IMR-90 (cell line): ENCODE measurements at regions not wholly inside any gene's neighbourhood (a gene's known extent, or its start where the extent isn't known, plus 50 kb on each side); places are given as distances from the start of the nearest gene placed in this dataset.

Experiments used
- ATAC-seq: fragments of 200-7000 bp; cut with Tn5 transposase; 2 replicates; pipeline ENCODE4 v1.9.1; 2020; ENCODE audit warnings: low read depth, mild to moderate bottlenecking, moderate library complexity
- BruUV-seq: library from RNA; stranded (reverse); fragments of 400-500 nt; replicated peaks from 2 replicates; lab custom pipeline; 2021; lab: Mats Ljungman, UMichigan
- CTCF ChIA-PET: fragments of 300-600 bp; formaldehyde crosslinking; extraction: SDS; loops from one replicate; lab custom pipeline; 2021; ENCODE audit warnings: antibody characterized with exemption; lab: Yijun Ruan, JAX
- POLR2A ChIA-PET: fragments of 300-600 bp; sonication (Branson Sonifier 250); formaldehyde crosslinking; loops from one replicate; lab custom pipeline; 2022; ENCODE audit warnings: antibody characterized with exemption; ENCODE audit not compliant: unreplicated experiment; lab: Charles Lee
- DNase-seq: peaks from one replicate; pipeline ENCODE4 v3.0.0; 2013
- H2AFZ ChIP-seq: replicated peaks from 2 replicates; pipeline ENCODE3; 2013; ENCODE audit warnings: low read length, mild to moderate bottlenecking; ENCODE audit not compliant: poor library complexity
- H2AK5ac ChIP-seq: 2 replicates; pipeline ENCODE4 v1.6.1; 2013; ENCODE audit warnings: low read depth, low read length, inconsistent platforms
- H2AK9ac ChIP-seq: replicated peaks from 2 replicates; pipeline ENCODE3; 2013; ENCODE audit warnings: mild to moderate bottlenecking, low read depth, low read length, moderate library complexity; ENCODE audit not compliant: poor library complexity
- H2BK120ac ChIP-seq: 2 replicates; pipeline ENCODE4 v1.6.1; 2013; ENCODE audit warnings: low read depth, low read length, inconsistent platforms
- H2BK15ac ChIP-seq: 3 replicates; pipeline ENCODE4 v1.6.1; 2013; ENCODE audit warnings: low read depth, low read length, inconsistent platforms
- H2BK20ac ChIP-seq: 2 replicates; pipeline ENCODE4 v1.6.1; 2013; ENCODE audit warnings: low read depth, mild to moderate bottlenecking, inconsistent platforms, low read length, moderate library complexity
- H2BK5ac ChIP-seq: 2 replicates; pipeline ENCODE4 v1.6.1; 2013; ENCODE audit warnings: mild to moderate bottlenecking, low read depth, low read length, inconsistent platforms; ENCODE audit not compliant: poor library complexity, severe bottlenecking
- H3K14ac ChIP-seq: replicated peaks from 2 replicates; pipeline ENCODE4 v1.6.1; 2013; ENCODE audit warnings: low read depth, low read length, inconsistent platforms
- H3K18ac ChIP-seq: 2 replicates; pipeline ENCODE4 v1.6.1; 2013; ENCODE audit warnings: low read depth, low read length, control low read depth
- H3K23ac ChIP-seq: 2 replicates; pipeline ENCODE4 v1.6.1; 2013; ENCODE audit warnings: low read depth, low read length, inconsistent platforms
- H3K27ac ChIP-seq: 2 replicates; pipeline ENCODE4 v1.5.1; 2013; ENCODE audit warnings: mild to moderate bottlenecking, control low read depth, low read length; ENCODE audit not compliant: insufficient read depth
- H3K27me3 ChIP-seq: 2 replicates; pipeline ENCODE4 v1.6.1; 2013; ENCODE audit warnings: low read length; ENCODE audit not compliant: control insufficient read depth, insufficient read depth
- H3K36me3 ChIP-seq: 2 replicates; pipeline ENCODE4 v1.6.1; 2013; ENCODE audit warnings: low read length, mixed read lengths; ENCODE audit not compliant: control insufficient read depth, insufficient read depth
- H3K4ac ChIP-seq: 2 replicates; pipeline ENCODE4 v1.6.1; 2013; ENCODE audit warnings: low read depth, low read length, inconsistent platforms
- H3K4me1 ChIP-seq: 2 replicates; pipeline ENCODE4 v1.6.1; 2013; ENCODE audit warnings: low read length, mixed read lengths; ENCODE audit not compliant: control insufficient read depth, insufficient read depth
- H3K4me2 ChIP-seq: 2 replicates; pipeline ENCODE4 v1.6.1; 2013; ENCODE audit warnings: low read depth, mild to moderate bottlenecking, control low read depth, low read length, moderate library complexity
- H3K4me3 ChIP-seq: 2 replicates; pipeline ENCODE4 v1.5.1; 2013; ENCODE audit warnings: low read depth, mild to moderate bottlenecking, control low read depth, low read length, moderate library complexity; ENCODE audit not compliant: insufficient read depth
- H3K56ac ChIP-seq: 2 replicates; pipeline ENCODE4 v1.6.1; 2013; ENCODE audit warnings: low read length, inconsistent platforms; ENCODE audit not compliant: insufficient read depth; ENCODE audit errors: extremely low read depth
- H3K79me1 ChIP-seq, 2 experiments: 2 replicates each; pipeline ENCODE4 v1.6.1; 2013; ENCODE audit warnings: low read length in 2 of 2, inconsistent platforms in 1 of 2, low read depth in 1 of 2
- H3K9ac ChIP-seq: 2 replicates; pipeline ENCODE4 v1.6.1; 2013; ENCODE audit warnings: low read depth, low read length, control low read depth
- H3K9me1 ChIP-seq: 2 replicates; pipeline ENCODE4 v1.6.1; 2013; ENCODE audit warnings: low read length, inconsistent platforms; ENCODE audit not compliant: insufficient read depth
- H3K9me3 ChIP-seq: 2 replicates; pipeline ENCODE4 v1.6.1; 2013; ENCODE audit warnings: low read length; ENCODE audit not compliant: control insufficient read depth, insufficient read depth
- H4K20me1 ChIP-seq: 2 replicates; pipeline ENCODE4 v1.6.1; 2013; ENCODE audit warnings: low read length, inconsistent platforms; ENCODE audit not compliant: insufficient read depth
- H4K5ac ChIP-seq: 2 replicates; pipeline ENCODE4 v1.6.1; 2013; ENCODE audit warnings: mild to moderate bottlenecking, low read depth, low read length, control low read depth
- H4K8ac ChIP-seq, 2 experiments: 2 replicates each; pipeline ENCODE4 v1.6.1; 2013; ENCODE audit warnings: low read depth in 2 of 2, low read length in 2 of 2, control low read depth in 1 of 2, inconsistent platforms in 1 of 2
- H4K91ac ChIP-seq: 2 replicates; pipeline ENCODE4 v1.6.1; 2013; ENCODE audit warnings: low read depth, low read length, inconsistent platforms; ENCODE audit not compliant: insufficient read depth
- BHLHE40 ChIP-seq: fragments of 150-350 bp; IDR thresholded peaks from 2 replicates; pipeline ENCODE4 v1.6.1; 2016; ENCODE audit warnings: mild to moderate bottlenecking, low read depth, low read length
- CEBPB ChIP-seq: IDR thresholded peaks from 2 replicates; pipeline ENCODE4 v1.6.1; 2012; ENCODE audit warnings: low read depth, low read length, improper control_type of control experiment
- CHD1 ChIP-seq: IDR thresholded peaks from 2 replicates; pipeline ENCODE4 v1.6.1; 2012; ENCODE audit warnings: low read depth, low read length, improper control_type of control experiment
- FOS ChIP-seq: fragments of 150-350 bp; IDR thresholded peaks from 2 replicates; pipeline ENCODE4 v1.6.1; 2016; ENCODE audit warnings: low read depth, low read length
- MAFK ChIP-seq: IDR thresholded peaks from 2 replicates; pipeline ENCODE4 v1.6.1; 2012; ENCODE audit warnings: low read depth, low read length, improper control_type of control experiment
- MAZ ChIP-seq: IDR thresholded peaks from 2 replicates; pipeline ENCODE4 v1.6.1; 2012; ENCODE audit warnings: low read depth, mild to moderate bottlenecking, low read length, improper control_type of control experiment, moderate library complexity, borderline replicate concordance
- MXI1 ChIP-seq: IDR thresholded peaks from 2 replicates; pipeline ENCODE4 v1.6.1; 2012; ENCODE audit warnings: low read depth, mild to moderate bottlenecking, low read length, moderate library complexity, borderline replicate concordance
- NFE2L2 ChIP-seq: fragments of 150-350 bp; IDR thresholded peaks from 2 replicates; pipeline ENCODE4 v1.6.1; 2016; ENCODE audit warnings: low read depth, mild to moderate bottlenecking, low read length
- POLR2A ChIP-seq: IDR thresholded peaks from 2 replicates; pipeline ENCODE4 v1.6.1; 2012; ENCODE audit warnings: mild to moderate bottlenecking, low read depth, low read length
- RAD21 ChIP-seq: IDR thresholded peaks from 2 replicates; pipeline ENCODE4 v1.6.1; 2012; ENCODE audit warnings: low read length, improper control_type of control experiment
- RCOR1 ChIP-seq: IDR thresholded peaks from 2 replicates; pipeline ENCODE4 v1.6.1; 2012; ENCODE audit warnings: mild to moderate bottlenecking, low read length, improper control_type of control experiment; ENCODE audit not compliant: insufficient replicate concordance
- RFX5 ChIP-seq: IDR thresholded peaks from 2 replicates; pipeline ENCODE4 v1.8.0; 2012; ENCODE audit warnings: low read depth, mild to moderate bottlenecking, low read length, moderate library complexity
- SMC3 ChIP-seq: fragments of 150-350 bp; IDR thresholded peaks from 2 replicates; pipeline ENCODE4 v1.6.1; 2016; ENCODE audit warnings: low read depth, mild to moderate bottlenecking, antibody characterized with exemption, low read length, moderate library complexity
- WGBS, 2 experiments: methylation state at CpG; one replicate each; pipeline versions ENCODE4 v1.1.5 to v1.1.7; 2013; ENCODE audit warnings: missing lambda C conversion rate in 2 of 2; ENCODE audit not compliant: insufficient read length in 1 of 2; ENCODE audit errors: extremely low coverage in 2 of 2; 5-methylcytosine and 5-hydroxymethylcytosine counted together
- dilution Hi-C: fragments of 300-500 bp; cut with HindIII; formaldehyde crosslinking; loops from one replicate; pipeline ENCODE4 v1.14.3; 2018; ENCODE audit warnings: low sequenced_read_pairs; ENCODE audit not compliant: unreplicated experiment
- in situ Hi-C: fragments of 300-500 bp; cut with MboI; formaldehyde crosslinking; loops from 3 replicates; pipeline ENCODE4 v1.14.3; 2019; ENCODE audit warnings: low sequenced_read_pairs, inconsistent platforms, mixed read lengths
- intact Hi-C: fragments of 100-400 bp; cut with micrococcal nuclease; formaldehyde crosslinking; loops from 2 replicates; pipeline ENCODE4 v1.10.0; 2022
- TF ChIP-seq, protein P1 (sequence below): conservative IDR thresholded peaks from 2 replicates; pipeline ENCODE4 v1.5.1; 2012; ENCODE audit warnings: mild to moderate bottlenecking, low read depth, low read length, improper control_type of control experiment
- TF ChIP-seq, protein P2 (sequence below): fragments of 150-350 bp; IDR thresholded peaks from 2 replicates; pipeline ENCODE4 v1.6.1; 2016; ENCODE audit warnings: low read depth, mild to moderate bottlenecking, low read length, moderate library complexity, borderline replicate concordance
- TF ChIP-seq, protein P3 (sequence below): fragments of 150-350 bp; IDR thresholded peaks from 2 replicates; pipeline ENCODE4 v1.6.1; 2017; ENCODE audit warnings: mild to moderate bottlenecking, antibody characterized with exemption, low read length, low read depth

DNA sequence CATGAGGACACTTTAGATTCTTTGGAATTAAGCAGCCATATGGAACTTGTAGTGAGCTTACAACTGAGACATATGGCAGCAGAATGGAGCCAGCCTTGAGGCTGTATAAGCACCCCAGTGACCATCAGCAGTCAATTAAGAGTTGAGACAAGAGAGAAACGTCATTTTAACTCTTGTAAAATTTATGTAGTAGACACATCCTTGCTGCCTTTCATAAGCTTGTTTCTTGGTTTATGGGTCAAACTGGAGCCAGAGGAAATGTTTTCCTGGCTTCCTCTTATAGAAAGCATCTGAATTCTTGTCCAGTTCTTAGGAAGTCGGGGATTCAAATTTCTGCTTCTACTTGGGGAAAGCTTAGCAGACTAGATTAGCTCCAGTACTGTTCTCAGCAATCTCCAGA is 745.1 kb upstream of the MARCKS start:
- Histone ChIP-seq H3K9me3 (peaks cover 5% of the 10 kb centered on the region; the same call in 1 of the 2 replicates), H2BK20ac (no peak overlapping the region), H2BK5ac (no peak overlapping the region), H4K91ac (no peak overlapping the region), H2BK15ac (no peak overlapping the region), H3K18ac (peak overlapping the region; percentile 36; the same call in 1 of the 2 replicates), H3K14ac (no peak overlapping the region), H3K9ac (no peak overlapping the region), H4K8ac (no peak overlapping the region), H3K27ac (no peak overlapping the region), H3K56ac (no peak overlapping the region), H3K79me1 (no peaks in the 10 kb centered on the region), H3K27me3 (no peaks in the 10 kb centered on the region), H3K23ac (no peak overlapping the region), H4K5ac (no peak overlapping the region), H3K4me2 (no peak overlapping the region), H3K9me1 (no peaks in the 10 kb centered on the region), H3K4me3 (no peak overlapping the region), H3K4ac (no peak overlapping the region), H2AK9ac (no peak overlapping the region), H3K36me3 (no peaks in the 10 kb centered on the region), H2AK5ac (no peak overlapping the region), H3K4me1 (no peaks in the 10 kb centered on the region), H2AFZ (no peak overlapping the region), H4K20me1 (no peaks in the 10 kb centered on the region), H2BK120ac (no peak overlapping the region)
- ChIA-PET CTCF (interaction anchor here (0.6 kb wide), 1 partner anchor 109 kb away, joined by 4 read pairs; no protein-coding TSS in a partner anchor), POLR2A (no interaction called here)
- WGBS, 2 experiments = no CpG with 5 or more reads among the region's 2 CpGs
- ATAC-seq = no peak
- in situ Hi-C loops (no loop called here), intact Hi-C loops (loop anchor here (10.0 kb wide), 1 partner anchor 97 kb away; no protein-coding TSS in a partner anchor), dilution Hi-C loops (no loop called here)
- TF ChIP-seq CEBPB (no peak), NFE2L2 (no peak), FOS (no peak), MAFK (no peak), MXI1 (no peak), BHLHE40 (no peak), SMC3 (no peak), RFX5 (no peak), CHD1 (no peak), RAD21 (no peak), RCOR1 (no peak), POLR2A (no peak), MAZ (no peak)
- TF ChIP-seq, protein P1, sequence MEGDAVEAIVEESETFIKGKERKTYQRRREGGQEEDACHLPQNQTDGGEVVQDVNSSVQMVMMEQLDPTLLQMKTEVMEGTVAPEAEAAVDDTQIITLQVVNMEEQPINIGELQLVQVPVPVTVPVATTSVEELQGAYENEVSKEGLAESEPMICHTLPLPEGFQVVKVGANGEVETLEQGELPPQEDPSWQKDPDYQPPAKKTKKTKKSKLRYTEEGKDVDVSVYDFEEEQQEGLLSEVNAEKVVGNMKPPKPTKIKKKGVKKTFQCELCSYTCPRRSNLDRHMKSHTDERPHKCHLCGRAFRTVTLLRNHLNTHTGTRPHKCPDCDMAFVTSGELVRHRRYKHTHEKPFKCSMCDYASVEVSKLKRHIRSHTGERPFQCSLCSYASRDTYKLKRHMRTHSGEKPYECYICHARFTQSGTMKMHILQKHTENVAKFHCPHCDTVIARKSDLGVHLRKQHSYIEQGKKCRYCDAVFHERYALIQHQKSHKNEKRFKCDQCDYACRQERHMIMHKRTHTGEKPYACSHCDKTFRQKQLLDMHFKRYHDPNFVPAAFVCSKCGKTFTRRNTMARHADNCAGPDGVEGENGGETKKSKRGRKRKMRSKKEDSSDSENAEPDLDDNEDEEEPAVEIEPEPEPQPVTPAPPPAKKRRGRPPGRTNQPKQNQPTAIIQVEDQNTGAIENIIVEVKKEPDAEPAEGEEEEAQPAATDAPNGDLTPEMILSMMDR = no peak
- TF ChIP-seq, protein P2, sequence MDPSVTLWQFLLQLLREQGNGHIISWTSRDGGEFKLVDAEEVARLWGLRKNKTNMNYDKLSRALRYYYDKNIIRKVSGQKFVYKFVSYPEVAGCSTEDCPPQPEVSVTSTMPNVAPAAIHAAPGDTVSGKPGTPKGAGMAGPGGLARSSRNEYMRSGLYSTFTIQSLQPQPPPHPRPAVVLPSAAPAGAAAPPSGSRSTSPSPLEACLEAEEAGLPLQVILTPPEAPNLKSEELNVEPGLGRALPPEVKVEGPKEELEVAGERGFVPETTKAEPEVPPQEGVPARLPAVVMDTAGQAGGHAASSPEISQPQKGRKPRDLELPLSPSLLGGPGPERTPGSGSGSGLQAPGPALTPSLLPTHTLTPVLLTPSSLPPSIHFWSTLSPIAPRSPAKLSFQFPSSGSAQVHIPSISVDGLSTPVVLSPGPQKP = no peak
- TF ChIP-seq, protein P3, sequence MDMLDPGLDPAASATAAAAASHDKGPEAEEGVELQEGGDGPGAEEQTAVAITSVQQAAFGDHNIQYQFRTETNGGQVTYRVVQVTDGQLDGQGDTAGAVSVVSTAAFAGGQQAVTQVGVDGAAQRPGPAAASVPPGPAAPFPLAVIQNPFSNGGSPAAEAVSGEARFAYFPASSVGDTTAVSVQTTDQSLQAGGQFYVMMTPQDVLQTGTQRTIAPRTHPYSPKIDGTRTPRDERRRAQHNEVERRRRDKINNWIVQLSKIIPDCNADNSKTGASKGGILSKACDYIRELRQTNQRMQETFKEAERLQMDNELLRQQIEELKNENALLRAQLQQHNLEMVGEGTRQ = no peak
- no peak for DNase-seq
- BruUV-seq = no TSS peak
